ENCODE measurements at regions not wholly inside any gene's neighbourhood (a gene's known extent, or its start where the extent isn't known, plus 50 kb on each side); places are given as distances from the start of the nearest gene placed in this dataset.

- no peak for TF ChIP-seq SPI1 (IDR thresholded peaks at IDR 0.05; ENCODE audit: low read depth, low read length)
- FAIRE-seq: no peak
- no peak for DNase-seq (ENCODE audit: insufficient read length, low spot score)
Measured at GRCh38 chr2:120470041-120470965, 124.4 kb downstream of the INHBB start.

- FAIRE-seq: no peak
- no peak for TF ChIP-seq SPI1 (IDR thresholded peaks at IDR 0.05; ENCODE audit: low read depth, low read length)
- TF ChIP-seq PAX5 (IDR thresholded peaks at IDR 0.05; ENCODE audit: insufficient read depth, low read length, severe bottlenecking): no peak
- TF ChIP-seq TAF1 (IDR thresholded peaks at IDR 0.05; ENCODE audit: low read depth, low read length): no peak
Measured at GRCh38 chr2:120471166-120471565, 125.2 kb downstream of the INHBB start.

GRCh38 chr2:120472031-120472430 is 126.1 kb downstream of the INHBB start:
- TF ChIP-seq PAX5 (IDR thresholded peaks at IDR 0.05; ENCODE audit: insufficient read depth, low read length, severe bottlenecking): no peak
- no peak for TF ChIP-seq POLR2A (IDR thresholded peaks at IDR 0.05; ENCODE audit: low read depth, low read length)
- TF ChIP-seq POLR2AphosphoS5 (IDR thresholded peaks at IDR 0.05; ENCODE audit: low read depth, low read length): no peak
- TF ChIP-seq POU2F2 (IDR thresholded peaks at IDR 0.05; ENCODE audit: low read depth, low read length): no peak
- TF ChIP-seq TAF1 (IDR thresholded peaks at IDR 0.05; ENCODE audit: low read depth, low read length): no peak
- TF ChIP-seq SPI1 (IDR thresholded peaks at IDR 0.05; ENCODE audit: low read depth, low read length): no peak
- DNase-seq (ENCODE audit: insufficient read length, low spot score) (no peak), FAIRE-seq (no peak)

More at GRCh38 chr2:120471166-120471565, 125.2 kb downstream of the INHBB start:
- DNase-seq (ENCODE audit: insufficient read length, low spot score): no peak

GRCh38 chr2:120472891-120473309 is 127.0 kb downstream of the INHBB start:
- TF ChIP-seq POLR2A (IDR thresholded peaks at IDR 0.05; ENCODE audit: low read depth, low read length) (no peak), TAF1 (IDR thresholded peaks at IDR 0.05; ENCODE audit: low read depth, low read length) (no peak), POU2F2 (IDR thresholded peaks at IDR 0.05; ENCODE audit: low read depth, low read length) (no peak), SPI1 (IDR thresholded peaks at IDR 0.05; ENCODE audit: low read depth, low read length) (no peak), PAX5 (IDR thresholded peaks at IDR 0.05; ENCODE audit: insufficient read depth, low read length, severe bottlenecking) (no peak), POLR2AphosphoS5 (IDR thresholded peaks at IDR 0.05; ENCODE audit: low read depth, low read length) (no peak)
- DNase-seq (ENCODE audit: insufficient read length, low spot score) (no peak), FAIRE-seq (no peak)

GRCh38 chr2:120473522-120474271 is 127.8 kb downstream of the INHBB start:
- TF ChIP-seq TAF1 (IDR thresholded peaks at IDR 0.05; ENCODE audit: low read depth, low read length): no peak
- DNase-seq (ENCODE audit: insufficient read length, low spot score) (no peak), FAIRE-seq (no peak)

- TF ChIP-seq PAX5 (IDR thresholded peaks at IDR 0.05; ENCODE audit: insufficient read depth, low read length, severe bottlenecking) (no peak), POLR2A (IDR thresholded peaks at IDR 0.05; ENCODE audit: low read depth, low read length) (no peak), POU2F2 (IDR thresholded peaks at IDR 0.05; ENCODE audit: low read depth, low read length) (no peak), TAF1 (IDR thresholded peaks at IDR 0.05; ENCODE audit: low read depth, low read length) (no peak), SPI1 (IDR thresholded peaks at IDR 0.05; ENCODE audit: low read depth, low read length) (no peak), POLR2AphosphoS5 (IDR thresholded peaks at IDR 0.05; ENCODE audit: low read depth, low read length) (no peak)
- no peak for DNase-seq (ENCODE audit: insufficient read length, low spot score)
- no peak for FAIRE-seq
Measured at GRCh38 chr2:120474486-120474885, 128.6 kb downstream of the INHBB start.

GRCh38 chr2:120476141-120476540 is 130.2 kb downstream of the INHBB start:
- no peak for DNase-seq (ENCODE audit: insufficient read length, low spot score)
- no peak for TF ChIP-seq PAX5 (IDR thresholded peaks at IDR 0.05; ENCODE audit: insufficient read depth, low read length, severe bottlenecking)
- no peak for TF ChIP-seq POLR2AphosphoS5 (IDR thresholded peaks at IDR 0.05; ENCODE audit: low read depth, low read length)
- no peak for TF ChIP-seq SPI1 (IDR thresholded peaks at IDR 0.05; ENCODE audit: low read depth, low read length)
- no peak for TF ChIP-seq POU2F2 (IDR thresholded peaks at IDR 0.05; ENCODE audit: low read depth, low read length)
- TF ChIP-seq POLR2A (IDR thresholded peaks at IDR 0.05; ENCODE audit: low read depth, low read length): no peak
- TF ChIP-seq TAF1 (IDR thresholded peaks at IDR 0.05; ENCODE audit: low read depth, low read length): no peak
- FAIRE-seq: no peak

- FAIRE-seq (no peak), DNase-seq (ENCODE audit: insufficient read length, low spot score) (no peak)
- TF ChIP-seq SPI1 (IDR thresholded peaks at IDR 0.05; ENCODE audit: low read depth, low read length) (no peak), TAF1 (IDR thresholded peaks at IDR 0.05; ENCODE audit: low read depth, low read length) (no peak), PAX5 (IDR thresholded peaks at IDR 0.05; ENCODE audit: insufficient read depth, low read length, severe bottlenecking) (no peak), POU2F2 (IDR thresholded peaks at IDR 0.05; ENCODE audit: low read depth, low read length) (no peak), POLR2A (IDR thresholded peaks at IDR 0.05; ENCODE audit: low read depth, low read length) (no peak), POLR2AphosphoS5 (IDR thresholded peaks at IDR 0.05; ENCODE audit: low read depth, low read length) (no peak)
Measured at GRCh38 chr2:120477198-120477597, 131.3 kb downstream of the INHBB start.

- FAIRE-seq: no peak
- TF ChIP-seq SPI1 (IDR thresholded peaks at IDR 0.05; ENCODE audit: low read depth, low read length) (no peak), TAF1 (IDR thresholded peaks at IDR 0.05; ENCODE audit: low read depth, low read length) (no peak)
- no peak for DNase-seq (ENCODE audit: insufficient read length, low spot score)
Measured at GRCh38 chr2:120477831-120478481, 132.0 kb downstream of the INHBB start.

Measured in GM12891 (cell line).